HG03520 (cell line): ENCODE measurements at regions not wholly inside any gene's neighbourhood (a gene's known extent, or its start where the extent isn't known, plus 50 kb on each side); places are given as distances from the start of the nearest gene placed in this dataset.
A peak's percentile ranks its signal among the peaks of the same experiment; 100 is the strongest.
"Not testable (repeated sequence)": the region's sequence is repeated elsewhere in the genome, so short reads cannot be mapped to it uniquely, and the experiment has no call there.

ENCODE experiments used
- ATAC-seq: cut with Tn5 transposase; IDR thresholded peaks from one replicate; pipeline ENCODE4 v1.9.1; 2021; ENCODE audit warnings: mild to moderate bottlenecking, moderate library complexity; ENCODE audit not compliant: unreplicated experiment

DNA sequence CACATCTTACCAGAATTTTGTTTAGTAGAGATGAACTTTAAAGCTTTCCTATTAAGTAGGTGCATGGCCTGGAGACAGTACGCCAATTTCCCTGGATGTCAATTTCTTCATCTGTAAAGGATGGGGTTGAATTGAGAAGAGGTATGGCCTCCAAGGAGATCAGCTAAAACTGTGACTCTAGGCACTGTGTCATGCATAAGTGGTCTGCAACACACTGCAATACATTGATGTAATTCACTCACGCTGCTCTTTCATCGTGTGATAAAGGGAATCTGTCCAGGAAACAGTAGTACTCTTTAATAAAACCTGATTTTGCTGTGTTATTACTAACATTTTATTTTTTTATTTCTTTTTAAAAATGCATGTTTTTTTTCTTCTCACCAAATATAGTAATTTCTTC is 795.8 kb downstream of the DIAPH3 start:
- no peak for ATAC-seq

DNA sequence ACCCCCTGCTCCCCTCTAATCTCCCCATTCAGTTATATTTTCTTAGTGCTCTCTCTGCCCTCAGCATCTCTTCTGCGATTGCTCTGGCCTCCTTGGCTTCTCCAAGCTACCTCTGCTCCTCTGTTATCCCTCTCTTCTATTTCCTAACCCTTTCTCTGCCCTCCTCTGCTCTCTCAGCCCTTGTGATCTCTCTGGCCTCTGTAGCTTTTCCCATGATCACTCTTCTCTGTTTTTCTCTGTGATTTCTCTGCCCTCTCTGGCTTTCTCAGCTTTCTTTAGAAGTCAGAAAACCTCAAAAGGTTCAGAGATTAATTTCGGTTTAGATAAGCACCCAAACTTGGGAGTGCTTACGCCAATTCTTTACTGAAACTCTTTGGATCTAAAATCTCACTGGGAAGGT is 795.0 kb downstream of the DIAPH3 start:
- ATAC-seq = no peak

- ATAC-seq = no peak
These were observed 792.5 kb downstream of the DIAPH3 start for GRCh38 chr13:59371229-59371628.

DNA sequence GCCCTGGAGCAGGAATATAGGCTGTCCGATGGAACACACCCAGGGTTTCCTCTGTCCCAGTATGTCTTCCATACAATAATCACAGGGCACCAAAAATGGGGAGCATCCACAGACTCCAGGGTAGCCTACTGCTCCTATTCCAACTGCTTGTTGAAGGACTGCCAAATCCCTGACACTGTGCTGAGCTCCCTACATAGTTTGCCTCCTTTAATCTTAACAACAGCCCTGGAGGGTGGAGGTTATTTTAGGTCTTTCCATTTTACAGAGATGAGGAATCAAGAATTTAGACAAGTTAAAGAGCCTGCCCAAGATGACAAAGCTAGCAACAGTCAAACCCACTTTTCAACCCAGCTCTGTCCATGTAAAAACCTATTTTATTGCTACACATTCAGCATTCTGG is 790.4 kb downstream of the DIAPH3 start:
- no peak for ATAC-seq

DNA sequence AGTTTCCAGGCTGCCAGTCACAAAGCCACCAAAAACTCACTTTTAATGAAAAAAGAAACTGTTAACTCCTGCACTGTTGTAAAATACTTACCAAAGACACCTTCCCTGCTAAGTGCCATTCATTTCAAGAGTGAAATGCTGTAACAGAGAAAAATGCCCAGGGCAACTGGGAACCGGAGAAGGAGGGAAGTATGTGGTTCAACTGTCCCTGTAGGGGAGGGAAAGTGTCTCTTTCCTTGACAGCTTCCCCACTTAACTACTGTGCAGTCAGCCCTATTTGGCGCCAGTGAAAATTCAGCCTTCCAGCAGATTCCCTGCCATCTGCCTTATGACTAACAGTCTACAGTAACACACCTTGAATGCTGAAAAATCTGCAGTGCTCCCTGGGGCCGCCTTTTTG is 789.0 kb downstream of the DIAPH3 start:
- ATAC-seq = no peak

DNA sequence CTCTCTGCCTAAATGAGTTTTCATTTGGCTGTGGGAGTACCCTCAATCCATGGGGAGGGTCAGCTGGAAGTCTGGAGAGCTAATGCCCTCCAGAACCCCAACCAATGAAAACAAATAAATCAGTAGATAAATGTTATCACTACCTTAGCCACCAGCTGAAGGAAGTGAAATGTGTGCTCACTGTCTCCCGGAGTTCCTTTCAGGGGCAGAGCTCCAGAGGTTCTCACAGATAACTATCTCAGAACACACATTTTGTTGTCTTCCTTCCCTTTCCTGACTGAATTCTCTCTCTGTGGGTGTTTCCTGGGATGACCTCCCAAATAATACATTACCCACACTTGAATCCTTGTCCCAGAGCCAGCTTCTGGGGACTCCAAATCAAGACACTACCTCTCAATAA is 779.6 kb downstream of the DIAPH3 start:
- ATAC-seq = no peak

GRCh38 chr13:59391696-59392095 is 772.0 kb downstream of the DIAPH3 start:
- ATAC-seq = peak; percentile 99

- no peak for ATAC-seq
These were observed 771.4 kb downstream of the DIAPH3 start for GRCh38 chr13:59392328-59392727.

- ATAC-seq = no peak
These were observed 769.2 kb downstream of the DIAPH3 start for GRCh38 chr13:59394496-59394895.

DNA sequence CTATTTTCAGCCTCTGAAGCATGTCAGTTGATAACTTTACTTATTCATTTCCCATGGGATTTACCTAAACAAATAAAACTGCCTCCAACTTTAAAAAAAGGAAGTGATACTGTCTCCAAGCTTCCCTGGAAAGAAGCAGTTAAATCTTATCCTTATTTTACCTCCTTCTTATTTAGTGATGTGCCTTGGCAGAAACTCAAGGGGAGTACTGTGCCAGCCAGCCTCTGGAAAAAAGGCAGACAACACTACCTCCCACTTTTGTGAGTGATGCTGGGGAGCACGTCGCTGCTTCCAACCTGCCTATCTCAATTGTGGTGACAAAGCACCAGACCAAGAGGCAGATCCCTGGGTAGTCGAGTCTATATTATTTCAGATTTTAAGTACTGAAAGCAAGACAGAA is 765.6 kb downstream of the DIAPH3 start:
- no peak for ATAC-seq

GRCh38 chr13:59398661-59399060 is 765.1 kb downstream of the DIAPH3 start:
- ATAC-seq = no peak

- ATAC-seq = no peak
These were observed 764.2 kb downstream of the DIAPH3 start for GRCh38 chr13:59399513-59399912.

- ATAC-seq = no peak
These were observed 759.4 kb downstream of the DIAPH3 start for GRCh38 chr13:59404331-59404730.

DNA sequence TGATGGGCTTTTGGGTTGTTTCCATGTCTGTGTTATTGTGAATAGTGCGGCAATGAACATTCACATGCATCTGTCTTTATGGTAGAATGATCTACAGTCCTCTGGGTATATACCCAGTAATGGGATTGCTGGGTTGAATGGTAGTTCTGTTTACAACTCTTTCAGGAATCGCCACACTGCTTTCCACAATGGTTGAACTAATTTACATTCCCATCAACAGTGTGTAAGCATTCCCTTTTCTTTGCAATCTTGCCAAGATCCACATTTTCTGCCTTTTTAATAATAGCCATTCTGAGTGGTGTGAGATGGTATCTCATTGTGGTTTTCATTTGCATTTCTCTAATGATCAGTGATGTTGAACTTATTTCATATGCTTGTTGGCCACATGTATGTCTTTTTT is 756.5 kb downstream of the DIAPH3 start:
- ATAC-seq = not testable (repeated sequence)

- no peak for ATAC-seq
These were observed 755.0 kb downstream of the DIAPH3 start for GRCh38 chr13:59408738-59409137.

DNA sequence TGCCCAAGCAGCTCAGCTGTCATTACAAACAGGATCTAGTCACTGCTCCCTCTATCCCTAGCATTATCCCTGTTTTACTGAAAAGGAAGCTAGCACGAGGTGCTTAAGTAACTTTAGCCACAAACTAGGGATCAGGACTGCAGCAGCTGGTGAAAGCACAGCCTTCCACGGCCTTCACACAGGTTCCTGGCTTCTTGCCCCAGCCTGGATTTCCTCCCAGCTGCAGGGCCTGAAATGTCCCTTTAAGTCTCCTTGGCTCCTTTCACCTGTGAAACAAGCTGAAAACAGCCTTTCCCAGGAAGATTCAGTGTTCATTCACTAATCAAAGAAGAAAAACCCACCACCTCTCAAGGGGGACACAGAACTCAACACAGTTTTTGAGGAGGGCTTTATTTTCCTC is 754.5 kb downstream of the DIAPH3 start:
- ATAC-seq = no peak

GRCh38 chr13:59409634-59410200 is 754.0 kb downstream of the DIAPH3 start:
- ATAC-seq = no peak

DNA sequence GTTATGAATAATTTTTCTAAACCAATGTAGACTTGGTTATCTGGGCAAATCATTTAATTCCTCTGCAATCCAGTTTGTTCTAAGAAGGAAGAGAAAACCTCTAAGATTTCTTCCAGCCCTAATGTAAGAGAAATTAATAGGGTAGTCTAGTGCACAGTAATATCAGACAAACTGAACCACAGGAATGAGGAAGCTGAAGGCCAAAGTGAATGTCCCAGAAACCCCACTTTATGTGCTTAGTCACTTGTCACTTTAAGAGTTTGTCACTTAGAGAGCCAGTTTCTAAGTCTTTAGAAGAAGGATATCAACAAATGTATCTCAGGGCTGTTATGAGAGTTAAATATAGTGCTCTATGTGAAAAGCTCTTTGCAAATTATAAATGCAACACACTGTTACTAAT is 750.6 kb downstream of the DIAPH3 start:
- ATAC-seq = peak; percentile 88

- ATAC-seq = no peak
These were observed 749.7 kb downstream of the DIAPH3 start for GRCh38 chr13:59414006-59414405.

- no peak for ATAC-seq
These were observed 748.2 kb downstream of the DIAPH3 start for GRCh38 chr13:59415498-59415897.

GRCh38 chr13:59416561-59416960 is 747.2 kb downstream of the DIAPH3 start:
- ATAC-seq = no peak

- ATAC-seq = no peak
These were observed 741.1 kb downstream of the DIAPH3 start for GRCh38 chr13:59422646-59423045.

DNA sequence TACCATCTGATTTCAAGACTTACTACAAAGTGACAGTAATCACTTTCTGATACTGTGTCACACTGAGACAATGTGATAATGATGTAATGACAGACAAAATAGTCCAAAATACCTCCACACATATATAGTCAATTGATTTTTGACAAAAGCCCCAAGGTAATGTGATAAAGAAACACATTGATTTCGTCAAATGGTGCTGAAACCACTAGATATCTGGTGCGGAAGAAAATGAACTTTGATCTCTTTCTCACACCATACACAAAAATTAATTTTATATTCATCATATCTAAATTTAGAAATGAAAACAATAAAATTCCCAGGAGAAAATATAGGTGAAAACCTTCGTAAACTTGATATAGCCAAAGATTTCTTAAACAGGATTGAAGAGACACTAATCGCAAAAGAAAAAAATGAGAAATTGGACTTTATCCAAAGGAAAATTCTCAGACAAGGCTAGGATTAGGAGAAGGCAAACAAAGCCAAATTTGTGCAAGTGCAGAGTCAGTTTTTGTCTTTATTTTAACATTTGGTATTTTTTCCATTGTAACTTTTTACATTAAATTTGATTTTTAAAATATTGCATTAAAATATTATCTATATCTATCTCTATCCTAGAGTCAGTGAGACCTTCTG is 739.9 kb downstream of the DIAPH3 start:
- no peak for ATAC-seq
